ENCODE measurements at regions not wholly inside any gene's neighbourhood (a gene's known extent, or its start where the extent isn't known, plus 50 kb on each side); places are given as distances from the start of the nearest gene placed in this dataset.
"Not testable (repeated sequence)": the region's sequence is repeated elsewhere in the genome, so short reads cannot be mapped to it uniquely, and the experiment has no call there.

GRCh38 chr16:51262428-51262827 lies 111.4 kb upstream of the SALL1 start:
- Histone ChIP-seq H4K20me1 (ENCODE audit: insufficient read depth, low read length) (no peaks in the 10 kb centered on the region), H3K4me2 (ENCODE audit: low read length) (no peak overlapping the region), H3K4me1 (ENCODE audit: low read length) (no peaks in the 10 kb centered on the region), H3K27me3 (ENCODE audit: low read depth, low read length) (no peaks in the 10 kb centered on the region), H3K9ac (ENCODE audit: low read length) (no peak overlapping the region), H3K27ac (ENCODE audit: low read length) (no peak overlapping the region), H3K9me3 (ENCODE audit: insufficient read depth, low read length) (no peaks in the 10 kb centered on the region), H3K79me2 (ENCODE audit: low read length) (no peaks in the 10 kb centered on the region), H3K36me3 (replicated peaks; ENCODE audit: low read depth, low read length) (no peaks in the 10 kb centered on the region), H2AFZ (ENCODE audit: low read depth, low read length) (no peak overlapping the region), H3K4me3 (ENCODE audit: low read length) (no peak overlapping the region)
- no peak for TF ChIP-seq CTCF (IDR thresholded peaks at IDR 0.05; ENCODE audit: low read depth, low read length)
- no peak for TF ChIP-seq EZH2phosphoT487 (IDR thresholded peaks at IDR 0.05; ENCODE audit: low read depth)

- H2AFZ ChIP-seq (ENCODE audit: low read depth, low read length) = no peak overlapping the region
- no peak overlapping the region for H3K27ac ChIP-seq (ENCODE audit: low read length)
- no peaks in the 10 kb centered on the region for H3K79me2 ChIP-seq (ENCODE audit: low read length)
- H3K36me3 ChIP-seq (replicated peaks; ENCODE audit: low read depth, low read length) = no peaks in the 10 kb centered on the region
- no peaks in the 10 kb centered on the region for H3K4me1 ChIP-seq (ENCODE audit: low read length)
- no peak overlapping the region for H3K4me3 ChIP-seq (ENCODE audit: low read length)
- no peaks in the 10 kb centered on the region for H3K9me3 ChIP-seq (ENCODE audit: insufficient read depth, low read length)
- H4K20me1 ChIP-seq (ENCODE audit: insufficient read depth, low read length) = no peaks in the 10 kb centered on the region
- H3K4me2 ChIP-seq (ENCODE audit: low read length) = no peak overlapping the region
- no peak overlapping the region for H3K9ac ChIP-seq (ENCODE audit: low read length)
- no peaks in the 10 kb centered on the region for H3K27me3 ChIP-seq (ENCODE audit: low read depth, low read length)
- TF ChIP-seq EZH2phosphoT487 (IDR thresholded peaks at IDR 0.05; ENCODE audit: low read depth) = no peak
- no peak for TF ChIP-seq CTCF (IDR thresholded peaks at IDR 0.05; ENCODE audit: low read depth, low read length)
These were observed 110.8 kb upstream of the SALL1 start for GRCh38 chr16:51261919-51262318.

- no peak for TF ChIP-seq EZH2phosphoT487 (IDR thresholded peaks at IDR 0.05; ENCODE audit: low read depth)
- TF ChIP-seq CTCF (IDR thresholded peaks at IDR 0.05; ENCODE audit: low read depth, low read length) = no peak
- Histone ChIP-seq H3K4me2 (ENCODE audit: low read length) (no peak overlapping the region), H3K79me2 (ENCODE audit: low read length) (no peaks in the 10 kb centered on the region), H3K27me3 (ENCODE audit: low read depth, low read length) (no peaks in the 10 kb centered on the region), H3K9ac (ENCODE audit: low read length) (no peak overlapping the region), H4K20me1 (ENCODE audit: insufficient read depth, low read length) (no peaks in the 10 kb centered on the region), H2AFZ (ENCODE audit: low read depth, low read length) (no peak overlapping the region), H3K4me3 (ENCODE audit: low read length) (no peak overlapping the region), H3K4me1 (ENCODE audit: low read length) (no peaks in the 10 kb centered on the region), H3K27ac (ENCODE audit: low read length) (no peak overlapping the region), H3K9me3 (ENCODE audit: insufficient read depth, low read length) (no peaks in the 10 kb centered on the region), H3K36me3 (replicated peaks; ENCODE audit: low read depth, low read length) (no peaks in the 10 kb centered on the region)
These were observed 104.4 kb upstream of the SALL1 start for GRCh38 chr16:51255349-51255972.

GRCh38 chr16:51254390-51254789 lies 103.3 kb upstream of the SALL1 start:
- not testable (repeated sequence) for H3K27me3 ChIP-seq (ENCODE audit: low read depth, low read length); H3K4me1 ChIP-seq (ENCODE audit: low read length); H3K9ac ChIP-seq (ENCODE audit: low read length); H3K4me2 ChIP-seq (ENCODE audit: low read length); H3K79me2 ChIP-seq (ENCODE audit: low read length); H3K36me3 ChIP-seq (replicated peaks; ENCODE audit: low read depth, low read length); H3K9me3 ChIP-seq (ENCODE audit: insufficient read depth, low read length); H3K27ac ChIP-seq (ENCODE audit: low read length); H3K4me3 ChIP-seq (ENCODE audit: low read length); H4K20me1 ChIP-seq (ENCODE audit: insufficient read depth, low read length); H2AFZ ChIP-seq (ENCODE audit: low read depth, low read length)
